ENCODE measurements at regions not wholly inside any gene's neighbourhood (a gene's known extent, or its start where the extent isn't known, plus 50 kb on each side); places are given as distances from the start of the nearest gene placed in this dataset.

GRCh38 chr19:28247243-28247642, 965.7 kb downstream of the UQCRFS1 start:
- ChIA-PET POLR2A (no interaction called here), CTCF (no interaction called here)
- Mint-ChIP-seq H3K9me3 (no peaks in the 10 kb centered on the region), H3K27ac (no peak overlapping the region), H3K27me3 (ENCODE audit: low read depth) (no peaks in the 10 kb centered on the region), H3K4me3 (no peak overlapping the region), H3K4me1 (no peaks in the 10 kb centered on the region), H3K36me3 (no peaks in the 10 kb centered on the region)
- DNase-seq (ENCODE audit: low spot score) (no peak), ATAC-seq (no peak)
- TF ChIP-seq CBFB (CRISPR knock-in tag; IDR thresholded peaks at IDR 0.05; ENCODE audit: low read depth) = no peak

- H3K36me3 Mint-ChIP-seq = no peaks in the 10 kb centered on the region
- no peaks in the 10 kb centered on the region for H3K27me3 Mint-ChIP-seq (ENCODE audit: low read depth)
- CTCF ChIA-PET = no interaction called here
- no peaks in the 10 kb centered on the region for H3K4me1 Mint-ChIP-seq
- no peaks in the 10 kb centered on the region for H3K9me3 Mint-ChIP-seq
- no peak overlapping the region for H3K27ac Mint-ChIP-seq
- TF ChIP-seq ZNF232 (CRISPR knock-in tag; IDR thresholded peaks at IDR 0.05) (no peak), ATF2 (CRISPR knock-in tag; IDR thresholded peaks at IDR 0.05; ENCODE audit: borderline replicate concordance, low read depth) (no peak)
- POLR2A ChIA-PET = no interaction called here
- H3K4me3 Mint-ChIP-seq = no peak overlapping the region
- DNase-seq (ENCODE audit: low spot score) (no peak), ATAC-seq (no peak)
Observed at GRCh38 chr19:28245937-28246336, 967.0 kb downstream of the UQCRFS1 start.

GRCh38 chr19:28244966-28245365, 968.0 kb downstream of the UQCRFS1 start:
- DNase-seq (ENCODE audit: low spot score) (no peak), ATAC-seq (no peak)
- H3K36me3 Mint-ChIP-seq = no peaks in the 10 kb centered on the region
- no peak for TF ChIP-seq ZNF512 (CRISPR knock-in tag; IDR thresholded peaks at IDR 0.05; ENCODE audit: borderline replicate concordance)
- no peak for TF ChIP-seq NR2C2 (CRISPR knock-in tag; IDR thresholded peaks at IDR 0.05)
- no peak for TF ChIP-seq ZNF396 (CRISPR knock-in tag; IDR thresholded peaks at IDR 0.05; ENCODE audit: borderline replicate concordance)
- no peak for TF ChIP-seq ZBTB21 (CRISPR knock-in tag; IDR thresholded peaks at IDR 0.05; ENCODE audit: borderline replicate concordance)
- no peak for TF ChIP-seq GTF2I (CRISPR knock-in tag; conservative IDR thresholded peaks at IDR 0.05)
- TF ChIP-seq JAZF1 (CRISPR knock-in tag; IDR thresholded peaks at IDR 0.05) = no peak
- TF ChIP-seq FOXJ3 (CRISPR knock-in tag; IDR thresholded peaks at IDR 0.05; ENCODE audit: borderline replicate concordance) = no peak
- TF ChIP-seq FOXK1 (CRISPR knock-in tag; IDR thresholded peaks at IDR 0.05) = no peak
- no peaks in the 10 kb centered on the region for H3K9me3 Mint-ChIP-seq
- no peaks in the 10 kb centered on the region for H3K27me3 Mint-ChIP-seq (ENCODE audit: low read depth)
- POLR2A ChIA-PET = no interaction called here
- H3K27ac Mint-ChIP-seq = no peak overlapping the region
- peaks cover 8% of the 10 kb centered on the region; the same call in 1 of the 2 replicates for H3K4me1 Mint-ChIP-seq
- no peak overlapping the region for H3K4me3 Mint-ChIP-seq
- CTCF ChIA-PET = interaction anchor here (0.7 to 2.3 kb wide), 4 partner anchors 28 to 634 kb away, joined by 3 to 26 read pairs (median 4); no protein-coding TSS in a partner anchor

GRCh38 chr19:28242317-28242927, 970.5 kb downstream of the UQCRFS1 start:
- POLR2A ChIA-PET = no interaction called here
- Mint-ChIP-seq H3K27me3 (ENCODE audit: low read depth) (no peaks in the 10 kb centered on the region), H3K9me3 (no peaks in the 10 kb centered on the region), H3K4me1 (peaks cover 14% of the 10 kb centered on the region), H3K27ac (no peak overlapping the region), H3K36me3 (no peaks in the 10 kb centered on the region), H3K4me3 (no peak overlapping the region)
- ATAC-seq = peak; percentile 63
- peak; percentile 72 for TF ChIP-seq CTCF (IDR thresholded peaks at IDR 0.05)
- TF ChIP-seq ATF3 (CRISPR knock-in tag; conservative IDR thresholded peaks at IDR 0.05) = no peak
- no peak for TF ChIP-seq ATF2 (CRISPR knock-in tag; IDR thresholded peaks at IDR 0.05; ENCODE audit: borderline replicate concordance, low read depth)
- peak; percentile 51 for DNase-seq (ENCODE audit: low spot score)
- CTCF ChIA-PET = interaction anchor here (0.9 to 3.4 kb wide), 9 partner anchors 14 to 391 kb away, joined by 3 to 56 read pairs (median 3); no protein-coding TSS in a partner anchor

All from WTC11 (cell line).